ENCODE measurements at regions not wholly inside any gene's neighbourhood (a gene's known extent, or its start where the extent isn't known, plus 50 kb on each side); places are given as distances from the start of the nearest gene placed in this dataset.

DNA sequence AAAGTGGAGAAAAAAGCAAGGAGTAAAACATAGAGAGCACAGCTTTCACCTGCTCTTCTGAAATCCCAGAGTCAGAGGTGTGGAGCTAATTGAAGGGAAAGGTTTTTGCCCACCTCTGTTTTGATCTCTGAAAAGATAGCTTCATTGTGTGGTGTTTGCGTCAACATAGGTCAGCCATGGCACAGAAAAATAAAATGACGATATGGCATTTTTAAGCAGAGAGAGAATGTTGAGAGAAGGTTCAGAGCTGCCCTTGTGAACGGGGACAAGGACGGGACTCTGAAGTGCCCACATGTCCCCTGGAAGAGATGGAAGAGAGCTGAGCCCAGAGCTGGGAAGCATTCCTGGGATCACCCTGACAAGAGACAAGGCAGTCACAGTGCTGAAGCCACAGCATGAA, 249.4 kb upstream of the PLSCR5 start:
- DNase-seq (ENCODE audit: low spot score): no peak
- Histone ChIP-seq H3K27me3 (ENCODE audit: insufficient read depth, poor library complexity, severe bottlenecking) (no peaks in the 10 kb centered on the region), H3K4me1 (ENCODE audit: insufficient read depth, poor library complexity, severe bottlenecking) (no peaks in the 10 kb centered on the region), H3K4me3 (ENCODE audit: severe bottlenecking) (no peak overlapping the region), H3K9me3 (ENCODE audit: severe bottlenecking) (no peaks in the 10 kb centered on the region), H3K36me3 (ENCODE audit: low read depth) (no peaks in the 10 kb centered on the region), H3K27ac (ENCODE audit: poor library complexity, severe bottlenecking) (no peak overlapping the region)
- TF ChIP-seq, protein P1, sequence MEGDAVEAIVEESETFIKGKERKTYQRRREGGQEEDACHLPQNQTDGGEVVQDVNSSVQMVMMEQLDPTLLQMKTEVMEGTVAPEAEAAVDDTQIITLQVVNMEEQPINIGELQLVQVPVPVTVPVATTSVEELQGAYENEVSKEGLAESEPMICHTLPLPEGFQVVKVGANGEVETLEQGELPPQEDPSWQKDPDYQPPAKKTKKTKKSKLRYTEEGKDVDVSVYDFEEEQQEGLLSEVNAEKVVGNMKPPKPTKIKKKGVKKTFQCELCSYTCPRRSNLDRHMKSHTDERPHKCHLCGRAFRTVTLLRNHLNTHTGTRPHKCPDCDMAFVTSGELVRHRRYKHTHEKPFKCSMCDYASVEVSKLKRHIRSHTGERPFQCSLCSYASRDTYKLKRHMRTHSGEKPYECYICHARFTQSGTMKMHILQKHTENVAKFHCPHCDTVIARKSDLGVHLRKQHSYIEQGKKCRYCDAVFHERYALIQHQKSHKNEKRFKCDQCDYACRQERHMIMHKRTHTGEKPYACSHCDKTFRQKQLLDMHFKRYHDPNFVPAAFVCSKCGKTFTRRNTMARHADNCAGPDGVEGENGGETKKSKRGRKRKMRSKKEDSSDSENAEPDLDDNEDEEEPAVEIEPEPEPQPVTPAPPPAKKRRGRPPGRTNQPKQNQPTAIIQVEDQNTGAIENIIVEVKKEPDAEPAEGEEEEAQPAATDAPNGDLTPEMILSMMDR (IDR thresholded peaks at IDR 0.05; ENCODE audit: poor library complexity, severe bottlenecking): no peak
- ATAC-seq (ENCODE audit: low read depth): no peak

DNA sequence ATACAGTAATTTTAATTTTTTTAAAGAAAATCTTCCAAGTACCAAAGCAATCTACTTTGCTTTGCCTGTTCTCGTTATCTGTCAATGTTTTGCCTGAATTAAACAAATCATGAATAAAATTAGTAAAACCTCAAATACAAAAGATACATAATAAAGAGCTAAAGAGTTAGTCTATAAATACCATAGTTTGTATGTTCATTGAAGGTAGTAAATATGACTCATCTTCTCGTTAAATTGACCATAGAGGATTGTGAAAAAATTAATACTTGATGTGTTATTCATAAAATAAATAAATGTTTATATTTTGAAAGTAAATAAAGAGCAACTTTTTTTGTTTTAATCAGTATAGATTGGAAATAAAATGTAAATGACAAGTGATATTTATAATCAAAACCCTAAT, 246.5 kb upstream of the PLSCR5 start:
- no peak overlapping the region for H3K27ac ChIP-seq (ENCODE audit: poor library complexity, severe bottlenecking)
- H3K9me3 ChIP-seq (ENCODE audit: severe bottlenecking): no peaks in the 10 kb centered on the region
- TF ChIP-seq, protein P1 (IDR thresholded peaks at IDR 0.05; ENCODE audit: poor library complexity, severe bottlenecking): no peak
- DNase-seq (ENCODE audit: low spot score): no peak
- H3K4me1 ChIP-seq (ENCODE audit: insufficient read depth, poor library complexity, severe bottlenecking): no peaks in the 10 kb centered on the region
- H3K4me3 ChIP-seq (ENCODE audit: severe bottlenecking): no peak overlapping the region
- no peak for ATAC-seq (ENCODE audit: low read depth)
- H3K27me3 ChIP-seq (ENCODE audit: insufficient read depth, poor library complexity, severe bottlenecking): no peaks in the 10 kb centered on the region
- H3K36me3 ChIP-seq (ENCODE audit: low read depth): no peaks in the 10 kb centered on the region

DNA sequence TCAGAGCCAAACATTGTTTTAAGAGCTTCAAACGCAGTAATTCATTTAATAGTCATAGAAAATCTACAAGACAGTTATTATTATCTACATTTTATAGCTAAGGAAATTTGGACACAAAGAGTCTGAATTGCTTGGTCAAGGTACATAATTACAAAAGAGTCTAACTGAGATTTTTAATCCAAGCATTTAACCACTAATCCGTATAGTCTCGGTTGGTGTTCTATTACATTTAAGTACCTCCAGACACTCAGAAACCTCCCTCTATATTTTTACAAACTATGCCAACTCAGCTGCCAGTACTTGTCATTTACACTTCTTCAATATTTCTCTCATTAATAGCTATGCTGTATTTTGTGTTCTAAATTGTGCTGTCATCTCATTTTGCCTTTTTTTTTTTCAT, 240.2 kb upstream of the PLSCR5 start:
- no peak for DNase-seq (ENCODE audit: low spot score)
- no peak for ATAC-seq (ENCODE audit: low read depth)
- Histone ChIP-seq H3K36me3 (ENCODE audit: low read depth) (no peaks in the 10 kb centered on the region), H3K27ac (ENCODE audit: poor library complexity, severe bottlenecking) (no peak overlapping the region), H3K4me1 (ENCODE audit: insufficient read depth, poor library complexity, severe bottlenecking) (no peaks in the 10 kb centered on the region), H3K9me3 (ENCODE audit: severe bottlenecking) (no peaks in the 10 kb centered on the region), H3K4me3 (ENCODE audit: severe bottlenecking) (no peak overlapping the region), H3K27me3 (ENCODE audit: insufficient read depth, poor library complexity, severe bottlenecking) (no peaks in the 10 kb centered on the region)
- TF ChIP-seq, protein P1 (IDR thresholded peaks at IDR 0.05; ENCODE audit: poor library complexity, severe bottlenecking): no peak

DNA sequence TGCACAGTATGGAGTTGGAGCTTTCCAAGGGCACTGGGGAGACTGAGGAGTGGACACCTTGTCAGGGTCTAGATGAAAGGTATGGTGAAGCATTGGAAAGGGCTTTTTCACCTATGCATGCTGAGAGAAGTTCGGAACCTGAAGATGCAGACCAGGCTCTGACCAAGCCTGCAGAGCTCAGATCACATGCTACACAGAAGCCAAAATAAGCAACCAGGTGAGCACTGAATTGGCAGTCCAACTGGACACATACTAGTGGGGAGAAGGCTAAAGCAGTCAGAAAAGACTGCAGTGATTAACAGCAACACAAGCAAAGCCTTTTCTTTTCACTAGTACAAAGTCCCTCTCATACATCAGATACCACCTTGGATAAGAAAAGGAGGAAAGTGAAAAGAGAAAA, 238.3 kb upstream of the PLSCR5 start:
- DNase-seq (ENCODE audit: low spot score): no peak

DNA sequence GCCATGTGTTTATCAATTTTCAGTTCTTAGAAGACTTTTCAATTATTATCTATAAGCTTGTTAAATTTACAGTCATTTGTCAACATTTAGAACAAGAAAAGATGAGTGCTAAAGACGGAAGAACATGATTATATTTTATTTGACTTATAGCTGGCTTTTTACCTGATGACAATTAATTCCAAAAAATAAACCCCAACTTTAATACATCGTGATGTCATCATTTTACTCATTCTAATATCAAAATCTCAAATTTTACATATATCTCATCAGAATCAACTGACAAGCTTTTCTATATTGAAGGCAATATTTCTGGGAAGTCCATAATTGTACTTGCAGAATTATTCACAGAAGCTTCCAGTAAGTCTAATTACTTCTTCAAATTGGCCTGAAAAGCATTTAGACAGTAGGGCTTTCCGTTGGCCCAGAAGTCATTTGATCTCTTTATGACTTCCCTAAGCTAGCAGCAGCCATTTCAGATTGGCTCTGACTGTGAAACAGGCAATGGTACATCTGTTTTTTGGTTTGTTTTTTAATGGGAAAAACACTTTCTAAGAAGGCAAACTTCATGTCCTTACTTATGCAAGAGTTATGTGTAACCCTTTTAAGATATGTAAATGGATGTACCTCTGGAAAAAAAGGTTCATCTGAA, 234.7 kb upstream of the PLSCR5 start:
- H3K36me3 ChIP-seq (ENCODE audit: low read depth): no peaks in the 10 kb centered on the region
- no peak overlapping the region for H3K27ac ChIP-seq (ENCODE audit: poor library complexity, severe bottlenecking)
- no peak overlapping the region for H3K4me3 ChIP-seq (ENCODE audit: severe bottlenecking)
- no peaks in the 10 kb centered on the region for H3K4me1 ChIP-seq (ENCODE audit: insufficient read depth, poor library complexity, severe bottlenecking)
- no peaks in the 10 kb centered on the region for H3K27me3 ChIP-seq (ENCODE audit: insufficient read depth, poor library complexity, severe bottlenecking)
- no peak for DNase-seq (ENCODE audit: low spot score)
- ATAC-seq (ENCODE audit: low read depth): no peak
- no peaks in the 10 kb centered on the region for H3K9me3 ChIP-seq (ENCODE audit: severe bottlenecking)
- TF ChIP-seq, protein P1 (IDR thresholded peaks at IDR 0.05; ENCODE audit: poor library complexity, severe bottlenecking): no peak

More for the DNA sequence above, 238.3 kb upstream of the PLSCR5 start:
- Histone ChIP-seq H3K9me3 (ENCODE audit: severe bottlenecking) (no peaks in the 10 kb centered on the region), H3K36me3 (ENCODE audit: low read depth) (no peaks in the 10 kb centered on the region), H3K27me3 (ENCODE audit: insufficient read depth, poor library complexity, severe bottlenecking) (no peaks in the 10 kb centered on the region), H3K27ac (ENCODE audit: poor library complexity, severe bottlenecking) (no peak overlapping the region), H3K4me1 (ENCODE audit: insufficient read depth, poor library complexity, severe bottlenecking) (no peaks in the 10 kb centered on the region), H3K4me3 (ENCODE audit: severe bottlenecking) (no peak overlapping the region)
- TF ChIP-seq, protein P1 (IDR thresholded peaks at IDR 0.05; ENCODE audit: poor library complexity, severe bottlenecking): no peak
- ATAC-seq (ENCODE audit: low read depth): no peak
